IgD-negative memory B cell (primary cell): ENCODE measurements at regions not wholly inside any gene's neighbourhood (a gene's known extent, or its start where the extent isn't known, plus 50 kb on each side); places are given as distances from the start of the nearest gene placed in this dataset.

Experiments used
- H3K27ac Mint-ChIP-seq, 3 donors: one replicate each; pipeline ENCODE4 v1.8.0; 2020 to 2022; ENCODE audit warnings: mild to moderate bottlenecking in 3 of 3, mixed read lengths in 3 of 3, moderate library complexity in 1 of 3
- H3K27me3 Mint-ChIP-seq: one replicate; pipeline ENCODE4 v1.8.0; 2021; ENCODE audit warnings: mixed read lengths
- H3K36me3 Mint-ChIP-seq: one replicate; pipeline ENCODE4 v1.8.0; 2020; ENCODE audit warnings: mild to moderate bottlenecking, mixed read lengths
- H3K4me1 Mint-ChIP-seq, 3 donors: one replicate each; pipeline ENCODE4 v1.8.0; 2020 to 2022; ENCODE audit warnings: mixed read lengths in 3 of 3, mild to moderate bottlenecking in 1 of 3
- H3K4me3 Mint-ChIP-seq, 4 donors: one replicate each; pipeline ENCODE4 v1.8.0; 2020 to 2022; ENCODE audit warnings: mild to moderate bottlenecking in 4 of 4, mixed read lengths in 4 of 4, moderate library complexity in 3 of 4
- H3K9me3 Mint-ChIP-seq, 3 donors: one replicate each; pipeline ENCODE4 v1.8.0; 2020 to 2021; ENCODE audit warnings: mixed read lengths in 3 of 3, mild to moderate bottlenecking in 1 of 3

GRCh38 chr12:131369094-131369845 lies 341.6 kb upstream of the SFSWAP start:
- no peak overlapping the region for H3K4me3 Mint-ChIP-seq
- H3K27me3 Mint-ChIP-seq, result peaks cover 4% of the 10 kb centered on the region
- H3K36me3 Mint-ChIP-seq, result peaks cover 1% of the 10 kb centered on the region
- peaks cover 0 to 4% (median 0%) of the 10 kb centered on the region in 3 donors for H3K9me3 Mint-ChIP-seq
- no peaks in the 10 kb centered on the region for H3K4me1 Mint-ChIP-seq
- no peak overlapping the region for H3K27ac Mint-ChIP-seq

GRCh38 chr12:131370321-131370720 lies 340.6 kb upstream of the SFSWAP start:
- peaks cover 4% of the 10 kb centered on the region for H3K27me3 Mint-ChIP-seq
- no peak overlapping the region for H3K4me3 Mint-ChIP-seq
- H3K9me3 Mint-ChIP-seq, result no peaks in the 10 kb centered on the region
- H3K27ac Mint-ChIP-seq, result no peak overlapping the region
- H3K36me3 Mint-ChIP-seq, result peaks cover 1% of the 10 kb centered on the region
- H3K4me1 Mint-ChIP-seq, result no peaks in the 10 kb centered on the region

GRCh38 chr12:131370791-131371347 lies 340.0 kb upstream of the SFSWAP start:
- H3K4me3 Mint-ChIP-seq, result no peak overlapping the region
- H3K27ac Mint-ChIP-seq, result no peak overlapping the region
- peaks cover 1% of the 10 kb centered on the region for H3K36me3 Mint-ChIP-seq
- H3K27me3 Mint-ChIP-seq, result peaks cover 4% of the 10 kb centered on the region
- H3K9me3 Mint-ChIP-seq, result no peaks in the 10 kb centered on the region
- H3K4me1 Mint-ChIP-seq, result no peaks in the 10 kb centered on the region

DNA sequence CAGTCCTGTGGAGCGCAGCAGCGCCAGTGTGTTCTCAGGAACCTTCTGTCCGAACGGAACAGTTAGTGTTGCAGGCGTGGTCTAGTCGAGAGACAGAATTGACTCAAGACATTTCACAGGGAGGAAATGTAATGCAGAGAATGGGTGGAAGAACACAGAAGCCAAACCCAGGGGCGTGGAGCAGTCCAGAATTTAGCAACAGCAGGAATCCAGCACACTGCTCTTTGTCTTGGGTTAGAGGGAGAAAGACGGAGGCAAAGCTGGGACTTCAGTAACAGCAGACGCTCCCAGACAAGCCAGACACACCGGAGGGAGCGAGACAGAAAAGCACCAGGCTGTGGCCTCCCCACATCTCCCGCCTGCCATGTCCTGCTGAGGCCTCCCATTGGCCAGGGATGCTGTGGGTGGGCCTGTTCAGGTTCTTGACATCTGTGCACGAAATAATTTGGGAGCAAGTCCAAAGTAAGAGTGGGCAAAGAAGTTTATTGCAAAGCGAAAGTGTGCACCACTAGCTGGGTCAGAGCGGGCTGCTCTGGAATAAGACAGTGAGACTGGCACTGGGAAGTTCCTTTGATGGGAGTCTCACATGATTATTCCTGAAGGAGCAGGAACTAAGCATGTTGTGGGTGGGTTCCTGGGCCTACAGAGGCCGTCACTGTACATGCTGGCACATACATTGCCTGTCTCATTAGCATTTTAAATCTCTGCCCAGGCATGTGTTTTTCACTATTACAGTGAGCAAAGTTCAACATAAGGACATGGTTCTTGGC lies 339.3 kb upstream of the SFSWAP start:
- Mint-ChIP-seq H3K36me3 (peaks cover 1% of the 10 kb centered on the region), H3K9me3 (peaks cover 0 to under 1% (median 0%) of the 10 kb centered on the region in 3 donors), H3K4me1 (peaks cover 0 to 2% (median 0%) of the 10 kb centered on the region in 3 donors), H3K27ac (no peak overlapping the region), H3K4me3 (no peak overlapping the region), H3K27me3 (peaks cover 3% of the 10 kb centered on the region)

DNA sequence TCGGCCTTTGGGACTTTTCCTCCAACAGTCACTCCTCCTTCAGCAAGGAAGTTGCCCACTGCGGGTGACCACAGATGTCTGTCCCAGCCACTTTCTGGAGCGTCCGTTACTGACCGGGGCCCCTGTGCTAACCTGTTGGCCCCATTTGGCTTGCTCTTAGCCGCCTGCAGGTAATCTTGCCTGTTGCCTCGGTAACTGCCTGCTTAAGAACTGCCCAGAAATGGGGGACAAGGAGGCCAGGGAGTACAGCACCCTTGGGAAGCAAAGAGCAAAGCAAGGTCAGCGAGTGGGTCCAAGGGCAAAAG lies 338.8 kb upstream of the SFSWAP start:
- no peak overlapping the region for H3K4me3 Mint-ChIP-seq
- H3K27ac Mint-ChIP-seq, result no peak overlapping the region
- H3K4me1 Mint-ChIP-seq, result peaks cover 0 to 3% (median 0%) of the 10 kb centered on the region in 3 donors
- peaks cover 3% of the 10 kb centered on the region for H3K27me3 Mint-ChIP-seq
- H3K9me3 Mint-ChIP-seq, result peaks cover 0 to 3% (median 0%) of the 10 kb centered on the region in 3 donors
- peaks cover 1% of the 10 kb centered on the region for H3K36me3 Mint-ChIP-seq

GRCh38 chr12:131372706-131373195 lies 338.1 kb upstream of the SFSWAP start:
- H3K4me1 Mint-ChIP-seq, result peaks cover 0 to 3% (median 0%) of the 10 kb centered on the region in 3 donors
- peaks cover 2% of the 10 kb centered on the region for H3K27me3 Mint-ChIP-seq
- no peak overlapping the region for H3K27ac Mint-ChIP-seq

DNA sequence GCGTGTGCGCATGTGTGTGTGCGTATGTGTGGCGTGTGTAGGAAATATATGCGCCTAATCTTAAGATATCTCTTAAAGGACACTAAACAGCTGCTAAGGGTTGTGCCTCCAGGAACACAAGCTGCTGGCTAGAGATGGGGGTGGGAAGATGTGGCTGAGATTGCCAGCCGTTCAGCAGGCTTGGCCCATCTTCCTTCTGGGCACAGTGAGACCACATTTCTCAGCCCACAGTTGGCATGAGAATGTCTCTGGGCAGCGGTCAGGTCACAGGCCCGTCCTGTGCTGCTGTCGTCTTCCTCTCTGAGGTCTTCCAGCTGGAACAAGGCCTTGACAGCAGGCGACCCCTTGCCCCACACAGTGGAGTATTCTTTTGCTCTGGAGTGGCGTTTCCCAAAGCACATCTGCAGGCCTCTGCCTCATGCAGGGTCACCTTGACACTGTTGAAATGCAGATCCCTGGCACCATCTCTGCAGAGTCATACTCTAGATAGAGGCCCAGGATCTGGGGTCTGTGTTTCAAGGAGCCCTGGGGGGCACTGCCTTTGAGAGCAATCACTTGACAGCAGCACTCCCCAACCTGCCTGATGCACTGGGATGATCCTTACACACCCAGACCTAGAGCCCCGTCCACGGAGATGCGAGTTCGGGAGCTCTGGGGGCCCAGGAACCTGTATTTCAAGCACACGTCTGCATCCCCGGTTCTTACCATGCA lies 335.5 kb upstream of the SFSWAP start:
- Mint-ChIP-seq H3K27me3 (no peaks in the 10 kb centered on the region), H3K9me3 (peaks cover 0 to 5% (median 0%) of the 10 kb centered on the region in 3 donors), H3K4me3 (no peak overlapping the region), H3K36me3 (no peaks in the 10 kb centered on the region), H3K27ac (no peak overlapping the region), H3K4me1 (peaks cover 0 to 3% (median 0%) of the 10 kb centered on the region in 3 donors)

More at GRCh38 chr12:131372706-131373195, 338.1 kb upstream of the SFSWAP start:
- Mint-ChIP-seq H3K9me3 (peaks cover 0 to 3% (median 0%) of the 10 kb centered on the region in 3 donors), H3K36me3 (peaks cover 1% of the 10 kb centered on the region), H3K4me3 (no peak overlapping the region)

- H3K27ac Mint-ChIP-seq, result no peak overlapping the region
- H3K36me3 Mint-ChIP-seq, result no peaks in the 10 kb centered on the region
- H3K9me3 Mint-ChIP-seq, result peaks cover 0 to 5% (median 0%) of the 10 kb centered on the region in 3 donors
- H3K27me3 Mint-ChIP-seq, result no peaks in the 10 kb centered on the region
- peaks cover 0 to 3% (median 0%) of the 10 kb centered on the region in 3 donors for H3K4me1 Mint-ChIP-seq
- no peak overlapping the region for H3K4me3 Mint-ChIP-seq
These were observed 334.9 kb upstream of the SFSWAP start for GRCh38 chr12:131375972-131376345.

DNA sequence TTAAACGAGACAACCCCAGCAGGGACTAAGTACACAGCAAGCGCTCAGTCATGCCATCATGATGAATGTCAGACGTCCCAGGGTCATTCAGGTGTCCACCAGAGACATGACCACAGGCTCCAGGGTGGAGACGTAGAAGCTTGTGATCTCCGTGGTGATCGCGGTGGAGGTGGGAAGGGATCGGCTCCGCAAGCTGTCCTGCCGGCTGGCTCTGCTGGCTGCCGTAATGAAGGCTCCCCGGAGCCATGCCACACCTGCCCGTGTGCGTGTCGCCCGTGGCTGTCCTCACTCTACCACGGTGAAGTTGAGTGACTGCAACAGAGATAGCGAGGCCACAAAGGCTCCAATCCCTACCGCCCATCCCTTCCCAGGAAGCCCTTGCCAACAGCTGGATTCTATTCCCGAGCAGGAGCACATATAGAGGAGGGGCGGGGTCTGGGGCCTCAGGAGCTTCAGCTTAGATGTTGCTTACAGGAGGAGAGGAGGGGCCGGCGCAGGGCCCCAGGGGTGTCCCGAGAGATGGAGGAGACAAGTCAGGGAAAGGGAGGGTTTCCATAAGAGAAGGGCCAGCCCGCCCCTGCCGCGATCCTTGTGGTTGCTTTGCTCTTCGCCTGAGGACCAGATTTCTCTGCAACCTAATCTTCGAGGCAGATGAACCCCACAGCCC lies 332.6 kb upstream of the SFSWAP start:
- Mint-ChIP-seq H3K27me3 (peaks cover 1% of the 10 kb centered on the region), H3K27ac (no peak overlapping the region), H3K9me3 (peaks cover 0 to 5% (median 0%) of the 10 kb centered on the region in 3 donors), H3K36me3 (no peaks in the 10 kb centered on the region), H3K4me1 (peaks cover 0 to 3% (median 0%) of the 10 kb centered on the region in 3 donors), H3K4me3 (no peak overlapping the region)

- Mint-ChIP-seq H3K36me3 (no peaks in the 10 kb centered on the region), H3K4me3 (no peak overlapping the region), H3K4me1 (peaks cover 0 to 3% (median 0%) of the 10 kb centered on the region in 3 donors), H3K27me3 (peaks cover 4% of the 10 kb centered on the region), H3K27ac (no peak overlapping the region), H3K9me3 (peaks cover 0 to 5% (median 0%) of the 10 kb centered on the region in 3 donors)
These were observed 331.8 kb upstream of the SFSWAP start for GRCh38 chr12:131378861-131379665.

- Mint-ChIP-seq H3K27me3 (peaks cover 4% of the 10 kb centered on the region), H3K36me3 (no peaks in the 10 kb centered on the region), H3K4me1 (peaks cover 0 to 3% (median 0%) of the 10 kb centered on the region in 3 donors), H3K27ac (no peak overlapping the region), H3K4me3 (no peak overlapping the region), H3K9me3 (peaks cover 0 to 5% (median 0%) of the 10 kb centered on the region in 3 donors)
These were observed 331.2 kb upstream of the SFSWAP start for GRCh38 chr12:131379738-131380137.

- no peak overlapping the region for H3K4me3 Mint-ChIP-seq
- H3K27me3 Mint-ChIP-seq, result peaks cover 4% of the 10 kb centered on the region
- H3K9me3 Mint-ChIP-seq, result peaks cover 0 to 5% (median 0%) of the 10 kb centered on the region in 3 donors
These were observed 330.5 kb upstream of the SFSWAP start for GRCh38 chr12:131380220-131380964.

More at GRCh38 chr12:131380220-131380964, 330.5 kb upstream of the SFSWAP start:
- Mint-ChIP-seq H3K36me3 (no peaks in the 10 kb centered on the region), H3K27ac (no peak overlapping the region), H3K4me1 (peaks cover 0 to 3% (median 0%) of the 10 kb centered on the region in 3 donors)
